BLaER1 (cell line): ENCODE measurements at regions not wholly inside any gene's neighbourhood (a gene's known extent, or its start where the extent isn't known, plus 50 kb on each side); places are given as distances from the start of the nearest gene placed in this dataset.

Experiments used
- H3K27ac ChIP-seq: shearing (Covaris generic); formaldehyde crosslinking; 2 replicates; pipeline ENCODE4 v1.8.1; 2022
- H3K27me3 ChIP-seq: shearing (Covaris generic); formaldehyde crosslinking; 2 replicates; pipeline ENCODE4 v1.8.1; 2022
- H3K36me3 ChIP-seq: shearing (Covaris generic); formaldehyde crosslinking; 2 replicates; pipeline ENCODE4 v1.8.1; 2022
- H3K4me1 ChIP-seq: shearing (Covaris generic); formaldehyde crosslinking; 2 replicates; pipeline ENCODE4 v1.8.1; 2022
- H3K4me2 ChIP-seq: shearing (Covaris generic); formaldehyde crosslinking; 2 replicates; pipeline ENCODE4 v1.8.1; 2022
- H3K4me3 ChIP-seq: shearing (Covaris generic); formaldehyde crosslinking; 2 replicates; pipeline ENCODE4 v1.8.1; 2022
- H3K9ac ChIP-seq: shearing (Covaris generic); formaldehyde crosslinking; 2 replicates; pipeline ENCODE4 v1.8.1; 2022
- H3K9me3 ChIP-seq: shearing (Covaris generic); formaldehyde crosslinking; 2 replicates; pipeline ENCODE4 v1.8.1; 2022
- H4K20me1 ChIP-seq: shearing (Covaris generic); formaldehyde crosslinking; 2 replicates; pipeline ENCODE4 v1.8.1; 2022
- Cebpa-rat ChIP-seq: shearing (Covaris generic); IDR thresholded peaks from 2 replicates; pipeline ENCODE4 v1.8.1; 2022

GRCh38 chr4:60923075-60923474, 277.1 kb upstream of the ADGRL3 start:
- Histone ChIP-seq H3K27ac (no peak overlapping the region), H3K4me3 (no peak overlapping the region), H3K27me3 (no peaks in the 10 kb centered on the region), H3K4me1 (no peaks in the 10 kb centered on the region), H3K9ac (no peak overlapping the region), H4K20me1 (no peaks in the 10 kb centered on the region), H3K36me3 (no peaks in the 10 kb centered on the region), H3K9me3 (no peaks in the 10 kb centered on the region), H3K4me2 (no peak overlapping the region)
- TF ChIP-seq Cebpa-rat, result no peak

- TF ChIP-seq Cebpa-rat, result no peak
- no peaks in the 10 kb centered on the region for H3K27me3 ChIP-seq
- no peak overlapping the region for H3K27ac ChIP-seq
- H3K9me3 ChIP-seq, result no peaks in the 10 kb centered on the region
- no peaks in the 10 kb centered on the region for H3K36me3 ChIP-seq
- no peaks in the 10 kb centered on the region for H3K4me1 ChIP-seq
- H3K4me2 ChIP-seq, result no peak overlapping the region
- H3K9ac ChIP-seq, result no peak overlapping the region
- no peaks in the 10 kb centered on the region for H4K20me1 ChIP-seq
- no peak overlapping the region for H3K4me3 ChIP-seq
These were observed 273.5 kb upstream of the ADGRL3 start for GRCh38 chr4:60926624-60927023.

GRCh38 chr4:60930866-60931265, 269.3 kb upstream of the ADGRL3 start:
- Histone ChIP-seq H3K4me3 (no peak overlapping the region), H3K9ac (no peak overlapping the region), H3K4me1 (no peaks in the 10 kb centered on the region), H3K9me3 (no peaks in the 10 kb centered on the region), H3K36me3 (no peaks in the 10 kb centered on the region), H3K27ac (no peak overlapping the region), H3K27me3 (no peaks in the 10 kb centered on the region), H3K4me2 (no peak overlapping the region), H4K20me1 (no peaks in the 10 kb centered on the region)
- no peak for TF ChIP-seq Cebpa-rat

GRCh38 chr4:60934566-60935295, 265.4 kb upstream of the ADGRL3 start:
- Histone ChIP-seq H3K9ac (no peak overlapping the region), H3K4me1 (no peaks in the 10 kb centered on the region), H3K4me3 (no peak overlapping the region), H3K9me3 (no peaks in the 10 kb centered on the region), H3K4me2 (no peak overlapping the region), H4K20me1 (no peaks in the 10 kb centered on the region), H3K27me3 (no peaks in the 10 kb centered on the region), H3K27ac (no peak overlapping the region), H3K36me3 (no peaks in the 10 kb centered on the region)
- no peak for TF ChIP-seq Cebpa-rat

GRCh38 chr4:60938181-60938580, 261.9 kb upstream of the ADGRL3 start:
- TF ChIP-seq Cebpa-rat, result no peak
- Histone ChIP-seq H3K4me1 (no peaks in the 10 kb centered on the region), H3K4me3 (no peak overlapping the region)

GRCh38 chr4:60938621-60939020, 261.5 kb upstream of the ADGRL3 start:
- Histone ChIP-seq H3K4me3 (no peak overlapping the region), H3K27me3 (no peaks in the 10 kb centered on the region), H4K20me1 (no peaks in the 10 kb centered on the region), H3K4me1 (no peaks in the 10 kb centered on the region), H3K9me3 (no peaks in the 10 kb centered on the region), H3K9ac (no peak overlapping the region), H3K27ac (no peak overlapping the region), H3K36me3 (no peaks in the 10 kb centered on the region), H3K4me2 (no peak overlapping the region)
- no peak for TF ChIP-seq Cebpa-rat

More at GRCh38 chr4:60938181-60938580, 261.9 kb upstream of the ADGRL3 start:
- no peaks in the 10 kb centered on the region for H3K36me3 ChIP-seq
- H3K27me3 ChIP-seq, result no peaks in the 10 kb centered on the region
- no peaks in the 10 kb centered on the region for H4K20me1 ChIP-seq
- H3K9ac ChIP-seq, result no peak overlapping the region
- no peak overlapping the region for H3K27ac ChIP-seq
- no peaks in the 10 kb centered on the region for H3K9me3 ChIP-seq
- no peak overlapping the region for H3K4me2 ChIP-seq

- Histone ChIP-seq H3K9ac (no peak overlapping the region), H3K36me3 (no peaks in the 10 kb centered on the region), H3K4me1 (no peaks in the 10 kb centered on the region), H3K4me2 (no peak overlapping the region), H4K20me1 (no peaks in the 10 kb centered on the region), H3K9me3 (no peaks in the 10 kb centered on the region), H3K4me3 (no peak overlapping the region), H3K27ac (no peak overlapping the region), H3K27me3 (no peaks in the 10 kb centered on the region)
- no peak for TF ChIP-seq Cebpa-rat
These were observed 256.1 kb upstream of the ADGRL3 start for GRCh38 chr4:60944060-60944459.

GRCh38 chr4:60945641-60946040, 254.5 kb upstream of the ADGRL3 start:
- H3K27ac ChIP-seq, result no peak overlapping the region
- H4K20me1 ChIP-seq, result no peaks in the 10 kb centered on the region
- no peaks in the 10 kb centered on the region for H3K9me3 ChIP-seq
- H3K9ac ChIP-seq, result no peak overlapping the region
- no peak for TF ChIP-seq Cebpa-rat
- H3K36me3 ChIP-seq, result no peaks in the 10 kb centered on the region
- H3K27me3 ChIP-seq, result no peaks in the 10 kb centered on the region
- no peaks in the 10 kb centered on the region for H3K4me1 ChIP-seq
- no peak overlapping the region for H3K4me2 ChIP-seq
- no peak overlapping the region for H3K4me3 ChIP-seq

GRCh38 chr4:60948008-60948407, 252.1 kb upstream of the ADGRL3 start:
- no peak overlapping the region for H3K4me3 ChIP-seq
- no peak overlapping the region for H3K27ac ChIP-seq
- H3K4me2 ChIP-seq, result no peak overlapping the region
- no peak for TF ChIP-seq Cebpa-rat
- no peak overlapping the region for H3K9ac ChIP-seq
- no peaks in the 10 kb centered on the region for H4K20me1 ChIP-seq
- H3K9me3 ChIP-seq, result no peaks in the 10 kb centered on the region
- H3K36me3 ChIP-seq, result no peaks in the 10 kb centered on the region
- H3K4me1 ChIP-seq, result no peaks in the 10 kb centered on the region
- H3K27me3 ChIP-seq, result no peaks in the 10 kb centered on the region

GRCh38 chr4:60952921-60953320, 247.2 kb upstream of the ADGRL3 start:
- H3K36me3 ChIP-seq, result no peaks in the 10 kb centered on the region
- no peak overlapping the region for H3K27ac ChIP-seq
- H4K20me1 ChIP-seq, result no peaks in the 10 kb centered on the region
- no peak overlapping the region for H3K4me2 ChIP-seq
- H3K27me3 ChIP-seq, result no peaks in the 10 kb centered on the region
- no peak for TF ChIP-seq Cebpa-rat
- H3K9ac ChIP-seq, result no peak overlapping the region
- H3K9me3 ChIP-seq, result no peaks in the 10 kb centered on the region
- no peaks in the 10 kb centered on the region for H3K4me1 ChIP-seq
- no peak overlapping the region for H3K4me3 ChIP-seq

- Histone ChIP-seq H4K20me1 (no peaks in the 10 kb centered on the region), H3K27ac (no peak overlapping the region), H3K9ac (no peak overlapping the region), H3K9me3 (no peaks in the 10 kb centered on the region), H3K4me1 (no peaks in the 10 kb centered on the region), H3K4me3 (no peak overlapping the region), H3K4me2 (no peak overlapping the region), H3K27me3 (no peaks in the 10 kb centered on the region), H3K36me3 (no peaks in the 10 kb centered on the region)
- TF ChIP-seq Cebpa-rat, result no peak
These were observed 246.3 kb upstream of the ADGRL3 start for GRCh38 chr4:60953826-60954225.
